ENCODE measurements at regions not wholly inside any gene's neighbourhood (a gene's known extent, or its start where the extent isn't known, plus 50 kb on each side); places are given as distances from the start of the nearest gene placed in this dataset.

DNA sequence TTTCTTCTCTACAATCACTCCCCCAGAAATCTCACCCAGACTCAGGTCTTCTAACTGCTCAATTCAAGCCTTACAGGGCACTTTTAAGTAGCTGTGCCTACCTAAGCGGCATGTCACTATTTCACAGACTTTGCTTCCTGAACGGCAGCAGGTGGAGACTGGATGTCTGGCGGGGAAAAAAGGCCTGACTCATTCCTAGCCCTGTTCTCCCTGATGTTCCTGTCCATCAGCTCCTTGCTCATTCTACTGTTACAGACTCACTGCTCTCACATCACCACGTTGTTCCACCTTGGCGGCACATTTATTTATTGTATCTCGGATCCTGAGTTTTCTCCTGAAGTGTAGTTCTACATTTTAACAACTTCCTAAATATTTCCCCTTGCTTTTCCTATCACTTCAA lies 52.6 kb upstream of the ATP11B start:
- peaks cover 0 to 18% of the 10 kb centered on the region in 2 experiments; a peak in 1 of 4 replicates for H3K4me1 ChIP-seq (ENCODE audit: control insufficient read depth in 1 of 2, insufficient read depth in 2 of 2, low read depth in 1 of 2, low read length in 1 of 2)
- TF ChIP-seq POLR2AphosphoS5 (IDR thresholded peaks at IDR 0.05; ENCODE audit: low read depth, low read length) (no peak), TCF12 (IDR thresholded peaks at IDR 0.05) (no peak), MAX (IDR thresholded peaks at IDR 0.05; ENCODE audit: low read depth) (no peak)
- TF ChIP-seq, protein P1, sequence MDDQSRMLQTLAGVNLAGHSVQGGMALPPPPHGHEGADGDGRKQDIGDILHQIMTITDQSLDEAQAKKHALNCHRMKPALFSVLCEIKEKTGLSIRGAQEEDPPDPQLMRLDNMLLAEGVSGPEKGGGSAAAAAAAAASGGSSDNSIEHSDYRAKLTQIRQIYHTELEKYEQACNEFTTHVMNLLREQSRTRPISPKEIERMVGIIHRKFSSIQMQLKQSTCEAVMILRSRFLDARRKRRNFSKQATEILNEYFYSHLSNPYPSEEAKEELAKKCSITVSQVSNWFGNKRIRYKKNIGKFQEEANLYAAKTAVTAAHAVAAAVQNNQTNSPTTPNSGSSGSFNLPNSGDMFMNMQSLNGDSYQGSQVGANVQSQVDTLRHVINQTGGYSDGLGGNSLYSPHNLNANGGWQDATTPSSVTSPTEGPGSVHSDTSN (IDR thresholded peaks at IDR 0.05): peak; percentile 46
- no peaks in the 10 kb centered on the region for H3K79me2 ChIP-seq (ENCODE audit: insufficient read depth)
- H3K9ac ChIP-seq: no peak overlapping the region
- H3K9me2 ChIP-seq: no peaks in the 10 kb centered on the region
- no peaks in the 10 kb centered on the region for H4K20me1 ChIP-seq (ENCODE audit: insufficient read depth)
- peak overlapping the region in 1 of 2 experiments; percentile 17; a peak in 1 of 4 replicates for H3K27ac ChIP-seq (ENCODE audit: low read depth in 2 of 2, low read length in 1 of 2)
- H3K27me3 ChIP-seq (ENCODE audit: insufficient read depth): no peaks in the 10 kb centered on the region
- ChIA-PET POLR2A (no interaction called here), CTCF (no interaction called here)
- H3K4me3 ChIP-seq (ENCODE audit: low read depth in 2 of 2, low read length in 1 of 2): no peak overlapping the region
- H3K4me2 ChIP-seq: peak overlapping the region; percentile 31
- no peaks in the 10 kb centered on the region for H3K36me3 ChIP-seq (replicated peaks in 1 of 2; ENCODE audit: control insufficient read depth in 1 of 2, insufficient read depth in 2 of 2, low read length in 1 of 2)
- WGBS (ENCODE audit: low lambda C conversion rate): 62% methylated on average over 6 of the region's 6 CpGs
- H3K9me3 ChIP-seq: no peaks in the 10 kb centered on the region
- peaks cover 7% of the 10 kb centered on the region for H3F3A ChIP-seq (replicated peaks; ENCODE audit: insufficient read depth)
- H2AFZ ChIP-seq (ENCODE audit: low read depth): peak overlapping the region; percentile 42; the same call in 1 of the 2 replicates
- no peak for DNase-seq

GRCh38 chr3:182741214-182741613 lies 52.1 kb upstream of the ATP11B start:
- Histone ChIP-seq H2AFZ (ENCODE audit: low read depth) (no peak overlapping the region), H3K79me2 (ENCODE audit: insufficient read depth) (no peaks in the 10 kb centered on the region), H3F3A (replicated peaks; ENCODE audit: insufficient read depth) (peaks cover 7% of the 10 kb centered on the region), H4K20me1 (ENCODE audit: insufficient read depth) (no peaks in the 10 kb centered on the region), H3K9me3 (no peaks in the 10 kb centered on the region), H3K9me2 (no peaks in the 10 kb centered on the region), H3K4me2 (no peak overlapping the region), H3K27ac (ENCODE audit: low read depth in 2 of 2, low read length in 1 of 2) (no peak overlapping the region), H3K27me3 (ENCODE audit: insufficient read depth) (no peaks in the 10 kb centered on the region), H3K9ac (no peak overlapping the region), H3K36me3 (replicated peaks in 1 of 2; ENCODE audit: control insufficient read depth in 1 of 2, insufficient read depth in 2 of 2, low read length in 1 of 2) (no peaks in the 10 kb centered on the region), H3K4me3 (ENCODE audit: low read depth in 2 of 2, low read length in 1 of 2) (no peak overlapping the region), H3K4me1 (ENCODE audit: control insufficient read depth in 1 of 2, insufficient read depth in 2 of 2, low read depth in 1 of 2, low read length in 1 of 2) (peaks cover 0 to 16% of the 10 kb centered on the region in 2 experiments; a peak in 1 of 4 replicates)
- TF ChIP-seq, protein P1 (IDR thresholded peaks at IDR 0.05): no peak
- TF ChIP-seq ZBTB33 (IDR thresholded peaks at IDR 0.05; ENCODE audit: borderline replicate concordance, low read depth) (no peak), USF2 (IDR thresholded peaks at IDR 0.05; ENCODE audit: borderline replicate concordance, low read depth, low read length) (no peak), FOXJ3 (CRISPR knock-in tag; IDR thresholded peaks at IDR 0.05) (no peak), CHD2 (IDR thresholded peaks at IDR 0.05; ENCODE audit: low read length, partially characterized antibody) (no peak), FOSL2 (IDR thresholded peaks at IDR 0.05; ENCODE audit: borderline replicate concordance, low read depth) (no peak), FOXM1 (IDR thresholded peaks at IDR 0.05; ENCODE audit: low read depth) (no peak)
- TF ChIP-seq, protein P2, sequence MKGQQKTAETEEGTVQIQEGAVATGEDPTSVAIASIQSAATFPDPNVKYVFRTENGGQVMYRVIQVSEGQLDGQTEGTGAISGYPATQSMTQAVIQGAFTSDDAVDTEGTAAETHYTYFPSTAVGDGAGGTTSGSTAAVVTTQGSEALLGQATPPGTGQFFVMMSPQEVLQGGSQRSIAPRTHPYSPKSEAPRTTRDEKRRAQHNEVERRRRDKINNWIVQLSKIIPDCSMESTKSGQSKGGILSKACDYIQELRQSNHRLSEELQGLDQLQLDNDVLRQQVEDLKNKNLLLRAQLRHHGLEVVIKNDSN (IDR thresholded peaks at IDR 0.05; ENCODE audit: borderline replicate concordance, low read depth): no peak
- 89% methylated on average over 3 of the region's 3 CpGs for WGBS (ENCODE audit: low lambda C conversion rate)
- no peak for DNase-seq
- POLR2A ChIA-PET: no interaction called here
- CTCF ChIA-PET: no interaction called here

Small RNA genes in the stretch of these regions (small RNA-seq; reads per million reads assigned to genes)
- 0 reads per million in 7 experiments for gene RN7SKP265

All from SK-N-SH (cell line).